A549 (cell line): ENCODE measurements at regions not wholly inside any gene's neighbourhood (a gene's known extent, or its start where the extent isn't known, plus 50 kb on each side); places are given as distances from the start of the nearest gene placed in this dataset.

Experiments
- ATAC-seq, 2 experiments: fragments of 200-7000 bp in 1 of 2; fragments of >200 bp in 1 of 2; cut with Nextera tagmentation in 1 of 2; cut with Tn5 transposase in 1 of 2; 3 replicates each; pipeline versions ENCODE4 v1.8.0 to v1.9.1; 2018 to 2020; ENCODE audit warnings: mild to moderate bottlenecking in 1 of 2, moderate library complexity in 1 of 2
- CTCF ChIA-PET: fragments of 300-600 bp; sonication (Branson Sonifier 250); formaldehyde crosslinking; extraction: SDS; loops from one replicate; lab custom pipeline; 2021; ENCODE audit warnings: antibody characterized with exemption, inconsistent platforms; lab: Yijun Ruan, JAX
- POLR2A ChIA-PET: fragments of 350-600 bp; formaldehyde crosslinking; extraction: SDS; loops from one replicate; lab custom pipeline; 2021; ENCODE audit warnings: antibody characterized with exemption, inconsistent platforms; lab: Yijun Ruan, JAX
- DNase-seq, 2 experiments: peaks; one replicate each; pipeline versions ENCODE4 v3.0.0 to v3.0.0-alpha.2; 2011 to 2016; ENCODE audit warnings: low read depth in 1 of 2, low spot score in 1 of 2
- FAIRE-seq: peaks from 2 replicates; lab custom pipeline; 2011; peaks lifted over from hg19 to GRCh38; lab: Jason Lieb, UNC
- H3K27ac ChIP-seq, 2 experiments: fragments of >200 bp; sonication (Bioruptor Twin); formaldehyde crosslinking; 3 replicates each; pipeline ENCODE4 v1.5.1; 2016 to 2017
- H3K4me1 ChIP-seq: fragments of >200 bp; sonication (Bioruptor Twin); formaldehyde crosslinking; 3 replicates; pipeline ENCODE4 v1.6.1; 2016
- H3K4me2 ChIP-seq: fragments of >200 bp; sonication (Bioruptor Twin); formaldehyde crosslinking; 3 replicates; pipeline ENCODE4 v1.6.1; 2016
- H3K4me3 ChIP-seq: fragments of >200 bp; sonication (Bioruptor Twin); formaldehyde crosslinking; 3 replicates; pipeline ENCODE4 v1.5.1; 2016
- H3K9me3 ChIP-seq: fragments of >200 bp; sonication (Bioruptor Twin); formaldehyde crosslinking; 3 replicates; pipeline ENCODE4 v1.6.1; 2016
- ATOH8 ChIP-seq: fragments of 250-450 bp; sonication (Bioruptor Pico); IDR thresholded peaks from 2 replicates; pipeline ENCODE4 v1.5.0; 2020; ENCODE audit warnings: low read depth, mild to moderate bottlenecking, moderate library complexity
- BHLHE40 ChIP-seq: IDR thresholded peaks from 2 replicates; pipeline ENCODE4 v1.6.1; 2012; ENCODE audit warnings: low read depth, low read length, inconsistent platforms
- CBX2 ChIP-seq: fragments of 200-600 bp; sonication (generic); IDR thresholded peaks from 2 replicates; pipeline ENCODE4 v1.6.1; 2016; ENCODE audit warnings: low read depth, mild to moderate bottlenecking, borderline replicate concordance
- CEBPB ChIP-seq, 2 experiments: fragments of >200 bp in 1 of 2; sonication (Bioruptor Twin) in 1 of 2; formaldehyde crosslinking in 1 of 2; IDR thresholded peaks; 2 replicates each; pipeline ENCODE4 v1.6.1; 2012 to 2016
- CHD4 ChIP-seq: fragments of 200-600 bp; sonication (generic); IDR thresholded peaks from 2 replicates; pipeline ENCODE4 v1.6.1; 2016; ENCODE audit warnings: antibody characterized with exemption, mild to moderate bottlenecking, borderline replicate concordance
- EHF ChIP-seq: fragments of 250-450 bp; sonication (Bioruptor Pico); IDR thresholded peaks from 2 replicates; pipeline ENCODE4 v1.5.0; 2020; ENCODE audit warnings: mild to moderate bottlenecking
- ESRRA ChIP-seq: fragments of 150-350 bp; IDR thresholded peaks from 2 replicates; pipeline ENCODE4 v1.6.1; 2014; ENCODE audit warnings: mild to moderate bottlenecking, low read length, borderline replicate concordance
- FOSB ChIP-seq: fragments of 250-450 bp; sonication (Bioruptor Pico); IDR thresholded peaks from 2 replicates; pipeline ENCODE4 v1.5.0; 2020; ENCODE audit warnings: mild to moderate bottlenecking, moderate library complexity
- FOSL2 ChIP-seq, 2 experiments: fragments of 450-650 bp in 1 of 2; fragments of >200 bp in 1 of 2; sonication (Bioruptor Twin) in 1 of 2; formaldehyde crosslinking; IDR thresholded peaks; 2 replicates each; pipeline versions ENCODE4 v1.5.0 to v1.6.1; 2016 to 2020; ENCODE audit warnings: mild to moderate bottlenecking in 1 of 2, moderate library complexity in 1 of 2
- FOXS1 ChIP-seq: fragments of 250-450 bp; sonication (Bioruptor Pico); IDR thresholded peaks from 2 replicates; pipeline ENCODE4 v1.5.0; 2020; ENCODE audit warnings: mild to moderate bottlenecking, moderate library complexity
- HDAC2 ChIP-seq: fragments of 200-600 bp; sonication (generic); IDR thresholded peaks from 2 replicates; pipeline ENCODE4 v1.6.1; 2016
- HEYL ChIP-seq: fragments of 250-450 bp; sonication (Bioruptor Pico); IDR thresholded peaks from 2 replicates; pipeline ENCODE4 v1.8.0; 2021; ENCODE audit warnings: mild to moderate bottlenecking, moderate library complexity
- HOXB5 ChIP-seq: fragments of 250-450 bp; sonication (Bioruptor Pico); IDR thresholded peaks from 2 replicates; pipeline ENCODE4 v1.5.0; 2020; ENCODE audit warnings: mild to moderate bottlenecking, moderate library complexity
- JUN ChIP-seq, 2 experiments: fragments of >200 bp; sonication (Bioruptor Twin); formaldehyde crosslinking; IDR thresholded peaks; 2 replicates in 1 of 2; 3 replicates in 1 of 2; pipeline ENCODE4 v1.6.1; 2016 to 2017
- JUNB ChIP-seq: fragments of >200 bp; sonication (Bioruptor Twin); formaldehyde crosslinking; IDR thresholded peaks from 2 replicates; pipeline ENCODE4 v1.6.1; 2016
- KDM5A ChIP-seq: fragments of 200-600 bp; sonication (generic); IDR thresholded peaks from 2 replicates; pipeline ENCODE4 v1.6.1; 2016; ENCODE audit warnings: antibody characterized with exemption, mild to moderate bottlenecking
- MAFK ChIP-seq: fragments of 450-650 bp; IDR thresholded peaks from 2 replicates; pipeline ENCODE4 v1.6.1; 2014; ENCODE audit not compliant: partially characterized antibody
- MAZ ChIP-seq: fragments of 150-350 bp; IDR thresholded peaks from 2 replicates; pipeline ENCODE4 v1.6.1; 2014; ENCODE audit warnings: antibody characterized with exemption, low read depth, low read length, borderline replicate concordance
- MYC ChIP-seq: IDR thresholded peaks from 2 replicates; pipeline ENCODE4 v1.6.1; 2012; ENCODE audit warnings: mild to moderate bottlenecking, inconsistent platforms, low read length, improper control_type of control experiment, borderline replicate concordance
- NPAS2 ChIP-seq: fragments of 250-450 bp; sonication (Bioruptor Pico); IDR thresholded peaks from 2 replicates; pipeline ENCODE4 v1.8.0; 2022; ENCODE audit warnings: mild to moderate bottlenecking, moderate library complexity, borderline replicate concordance
- POLR2AphosphoS2 ChIP-seq: conservative IDR thresholded peaks from 2 replicates; pipeline ENCODE4 v1.6.1; 2012; ENCODE audit warnings: low read length, improper control_type of control experiment, inconsistent platforms
- RAD21 ChIP-seq, 2 experiments: fragments of >200 bp in 1 of 2; sonication (Bioruptor Twin) in 1 of 2; formaldehyde crosslinking in 1 of 2; IDR thresholded peaks in 1 of 2; conservative IDR thresholded peaks in 1 of 2; 2 replicates in 1 of 2; 3 replicates in 1 of 2; pipeline ENCODE4 v1.6.1; 2012 to 2018; ENCODE audit warnings: inconsistent platforms in 1 of 2
- RCOR1 ChIP-seq: fragments of 150-350 bp; IDR thresholded peaks from 2 replicates; pipeline ENCODE4 v1.6.1; 2014; ENCODE audit warnings: antibody characterized with exemption, low read length, low read depth
- RNF2 ChIP-seq: fragments of 200-600 bp; sonication (generic); IDR thresholded peaks from 2 replicates; pipeline ENCODE4 v1.6.1; 2016; ENCODE audit warnings: low read depth, mild to moderate bottlenecking, antibody characterized with exemption, moderate library complexity, borderline replicate concordance
- TFCP2L1 ChIP-seq: fragments of 250-450 bp; sonication (Bioruptor Pico); IDR thresholded peaks from 2 replicates; pipeline ENCODE4 v1.5.0; 2021; ENCODE audit warnings: mild to moderate bottlenecking
- ZFP36 ChIP-seq: fragments of 450-650 bp; IDR thresholded peaks from 2 replicates; pipeline ENCODE4 v1.6.1; 2014; ENCODE audit warnings: borderline replicate concordance; ENCODE audit not compliant: partially characterized antibody
- ZSCAN20 ChIP-seq: fragments of 250-450 bp; sonication (Bioruptor Pico); IDR thresholded peaks from 2 replicates; pipeline ENCODE4 v1.8.0; 2022; ENCODE audit warnings: mild to moderate bottlenecking, moderate library complexity
- WGBS: methylation state at CpG from one replicate; pipeline ENCODE4 v1.1.6; 2017; ENCODE audit errors: missing lambda C conversion rate; 5-methylcytosine and 5-hydroxymethylcytosine counted together
- TF ChIP-seq, protein P1 (sequence below): fragments of 150-350 bp; IDR thresholded peaks from 2 replicates; pipeline ENCODE4 v1.6.1; 2014; ENCODE audit warnings: low read depth, mild to moderate bottlenecking, low read length
- TF ChIP-seq, protein P2 (sequence below): fragments of 450-650 bp; IDR thresholded peaks from 2 replicates; pipeline ENCODE4 v1.6.1; 2014; ENCODE audit warnings: antibody characterized with exemption

GRCh38 chr21:28110716-28111115, 882.0 kb downstream of the LTN1 start:
- FAIRE-seq (no peak), DNase-seq (no peak), ATAC-seq (no peak)
- Histone ChIP-seq H3K27ac (no peak overlapping the region), H3K9me3 (no peaks in the 10 kb centered on the region), H3K4me1 (no peaks in the 10 kb centered on the region), H3K4me3 (no peak overlapping the region), H3K4me2 (no peak overlapping the region)
- CTCF ChIA-PET = no interaction called here
- POLR2A ChIA-PET = no interaction called here
- TF ChIP-seq HDAC2 = no peak
- TF ChIP-seq, protein P1, sequence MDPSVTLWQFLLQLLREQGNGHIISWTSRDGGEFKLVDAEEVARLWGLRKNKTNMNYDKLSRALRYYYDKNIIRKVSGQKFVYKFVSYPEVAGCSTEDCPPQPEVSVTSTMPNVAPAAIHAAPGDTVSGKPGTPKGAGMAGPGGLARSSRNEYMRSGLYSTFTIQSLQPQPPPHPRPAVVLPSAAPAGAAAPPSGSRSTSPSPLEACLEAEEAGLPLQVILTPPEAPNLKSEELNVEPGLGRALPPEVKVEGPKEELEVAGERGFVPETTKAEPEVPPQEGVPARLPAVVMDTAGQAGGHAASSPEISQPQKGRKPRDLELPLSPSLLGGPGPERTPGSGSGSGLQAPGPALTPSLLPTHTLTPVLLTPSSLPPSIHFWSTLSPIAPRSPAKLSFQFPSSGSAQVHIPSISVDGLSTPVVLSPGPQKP = no peak
- no peak for TF ChIP-seq MAFK
- no peak for TF ChIP-seq NPAS2 (CRISPR knock-in tag)
- TF ChIP-seq FOSL2 (IDR thresholded peaks at IDR 0.05) = no peak
- no peak for TF ChIP-seq FOSL2 (CRISPR knock-in tag; IDR thresholded peaks at IDR 0.05)
- no peak for TF ChIP-seq BHLHE40
- TF ChIP-seq FOXS1 (CRISPR knock-in tag) = no peak
- no peak for TF ChIP-seq MYC
- TF ChIP-seq JUNB = no peak
- no peak for TF ChIP-seq RAD21 (conservative IDR thresholded peaks at IDR 0.05 in 1 of 2, IDR thresholded peaks at IDR 0.05 in 1 of 2)
- TF ChIP-seq ATOH8 (CRISPR knock-in tag) = no peak
- TF ChIP-seq TFCP2L1 (CRISPR knock-in tag) = no peak
- TF ChIP-seq ZSCAN20 (CRISPR knock-in tag) = no peak
- no peak for TF ChIP-seq FOSB (CRISPR knock-in tag)
- 11% methylated on average over 3 of the region's 3 CpGs for WGBS

GRCh38 chr21:28110074-28110473, 882.6 kb downstream of the LTN1 start:
- whole genome bisulfite sequencing = 0% methylated on average over 1 of the region's 1 CpG
- POLR2A ChIA-PET = no interaction called here
- no peak for TF ChIP-seq KDM5A
- no peak for TF ChIP-seq CBX2
- no peak for TF ChIP-seq JUN (IDR thresholded peaks at IDR 0.05)
- no peak for TF ChIP-seq EHF
- no peak for TF ChIP-seq ZSCAN20 (CRISPR knock-in tag)
- TF ChIP-seq, protein P2, sequence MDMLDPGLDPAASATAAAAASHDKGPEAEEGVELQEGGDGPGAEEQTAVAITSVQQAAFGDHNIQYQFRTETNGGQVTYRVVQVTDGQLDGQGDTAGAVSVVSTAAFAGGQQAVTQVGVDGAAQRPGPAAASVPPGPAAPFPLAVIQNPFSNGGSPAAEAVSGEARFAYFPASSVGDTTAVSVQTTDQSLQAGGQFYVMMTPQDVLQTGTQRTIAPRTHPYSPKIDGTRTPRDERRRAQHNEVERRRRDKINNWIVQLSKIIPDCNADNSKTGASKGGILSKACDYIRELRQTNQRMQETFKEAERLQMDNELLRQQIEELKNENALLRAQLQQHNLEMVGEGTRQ = no peak
- TF ChIP-seq RAD21 (conservative IDR thresholded peaks at IDR 0.05 in 1 of 2, IDR thresholded peaks at IDR 0.05 in 1 of 2) = no peak
- TF ChIP-seq, protein P1 = no peak
- no peak for TF ChIP-seq ZFP36
- no peaks in the 10 kb centered on the region for H3K9me3 ChIP-seq
- no peak overlapping the region for H3K4me2 ChIP-seq
- H3K4me3 ChIP-seq = no peak overlapping the region
- DNase-seq (no peak), FAIRE-seq (no peak), ATAC-seq (no peak)
- no peak overlapping the region for H3K27ac ChIP-seq
- no peaks in the 10 kb centered on the region for H3K4me1 ChIP-seq
- CTCF ChIA-PET = no interaction called here

- ChIA-PET CTCF (no interaction called here), POLR2A (no interaction called here)
- H3K4me2 ChIP-seq = no peak overlapping the region
- ATAC-seq = no peak
- H3K9me3 ChIP-seq = no peaks in the 10 kb centered on the region
- no peak for FAIRE-seq
- 50% methylated on average over 3 of the region's 3 CpGs for WGBS
- no peak overlapping the region for H3K27ac ChIP-seq
- no peak overlapping the region for H3K4me3 ChIP-seq
- no peak for DNase-seq
- no peaks in the 10 kb centered on the region for H3K4me1 ChIP-seq
- TF ChIP-seq ZFP36 (no peak), HEYL (CRISPR knock-in tag) (no peak), ZSCAN20 (CRISPR knock-in tag) (no peak), ESRRA (no peak), MAZ (no peak), TFCP2L1 (CRISPR knock-in tag) (no peak), POLR2AphosphoS2 (no peak), HOXB5 (CRISPR knock-in tag) (no peak), RNF2 (no peak), CEBPB (IDR thresholded peaks at IDR 0.05) (no peak), RAD21 (conservative IDR thresholded peaks at IDR 0.05 in 1 of 2, IDR thresholded peaks at IDR 0.05 in 1 of 2) (no peak), CHD4 (no peak), ATOH8 (CRISPR knock-in tag) (no peak), FOXS1 (CRISPR knock-in tag) (no peak), RCOR1 (no peak), KDM5A (no peak), CBX2 (no peak)
These were observed 886.2 kb downstream of the LTN1 start for GRCh38 chr21:28106370-28106890.
